HG03521 (cell line): ENCODE measurements at regions not wholly inside any gene's neighbourhood (a gene's known extent, or its start where the extent isn't known, plus 50 kb on each side); places are given as distances from the start of the nearest gene placed in this dataset.

Experiments used
- ATAC-seq: cut with Tn5 transposase; IDR thresholded peaks from one replicate; pipeline ENCODE4 v1.9.1; 2021; ENCODE audit warnings: mild to moderate bottlenecking, moderate library complexity; ENCODE audit not compliant: unreplicated experiment

- ATAC-seq, result no peak
Observed at GRCh38 chr3:5304188-5304587, 116.7 kb downstream of the EDEM1 start.

- no peak for ATAC-seq
Observed at GRCh38 chr3:5304789-5305683, 117.5 kb downstream of the EDEM1 start.

GRCh38 chr3:5305684-5305989 is 118.1 kb downstream of the EDEM1 start:
- no peak for ATAC-seq

- ATAC-seq, result no peak
Observed at GRCh38 chr3:5309171-5309570, 121.7 kb downstream of the EDEM1 start.

GRCh38 chr3:5309602-5310001 is 122.1 kb downstream of the EDEM1 start:
- ATAC-seq, result no peak

GRCh38 chr3:5310509-5310908 is 123.0 kb downstream of the EDEM1 start:
- no peak for ATAC-seq

- no peak for ATAC-seq
Observed at GRCh38 chr3:5312290-5312689, 124.8 kb downstream of the EDEM1 start.

GRCh38 chr3:5314897-5315296 is 127.4 kb downstream of the EDEM1 start:
- ATAC-seq, result no peak

GRCh38 chr3:5317557-5317956 is 130.1 kb downstream of the EDEM1 start:
- no peak for ATAC-seq

GRCh38 chr3:5319454-5319853 is 131.9 kb downstream of the EDEM1 start:
- ATAC-seq, result no peak

GRCh38 chr3:5321666-5322340 is 134.3 kb downstream of the EDEM1 start:
- no peak for ATAC-seq

- ATAC-seq, result no peak
Observed at GRCh38 chr3:5324780-5325179, 137.3 kb downstream of the EDEM1 start.

GRCh38 chr3:5330152-5330810 is 142.8 kb downstream of the EDEM1 start:
- no peak for ATAC-seq

- ATAC-seq, result no peak
Observed at GRCh38 chr3:5331567-5332269, 144.2 kb downstream of the EDEM1 start.

- ATAC-seq, result no peak
Observed at GRCh38 chr3:5332270-5332956, 144.9 kb downstream of the EDEM1 start.

GRCh38 chr3:5339967-5340535 is 152.5 kb downstream of the EDEM1 start:
- no peak for ATAC-seq

- ATAC-seq, result no peak
Observed at GRCh38 chr3:5341610-5342009, 154.1 kb downstream of the EDEM1 start.

- ATAC-seq, result no peak
Observed at GRCh38 chr3:5343459-5343858, 156.0 kb downstream of the EDEM1 start.

- no peak for ATAC-seq
Observed at GRCh38 chr3:5344707-5345106, 157.2 kb downstream of the EDEM1 start.

GRCh38 chr3:5347486-5347885 is 160.0 kb downstream of the EDEM1 start:
- ATAC-seq, result no peak
